NCI-H146 (cell line): ENCODE measurements at regions not wholly inside any gene's neighbourhood (a gene's known extent, or its start where the extent isn't known, plus 50 kb on each side); places are given as distances from the start of the nearest gene placed in this dataset.
A peak's percentile ranks its signal among the peaks of the same experiment; 100 is the strongest.
"Not testable (repeated sequence)": the region's sequence is repeated elsewhere in the genome, so short reads cannot be mapped to it uniquely, and the experiment has no call there.

Source experiments
- DNase-seq: peaks from one replicate; lab custom pipeline; 2025; lab: John Stamatoyannopoulos, UW

DNA sequence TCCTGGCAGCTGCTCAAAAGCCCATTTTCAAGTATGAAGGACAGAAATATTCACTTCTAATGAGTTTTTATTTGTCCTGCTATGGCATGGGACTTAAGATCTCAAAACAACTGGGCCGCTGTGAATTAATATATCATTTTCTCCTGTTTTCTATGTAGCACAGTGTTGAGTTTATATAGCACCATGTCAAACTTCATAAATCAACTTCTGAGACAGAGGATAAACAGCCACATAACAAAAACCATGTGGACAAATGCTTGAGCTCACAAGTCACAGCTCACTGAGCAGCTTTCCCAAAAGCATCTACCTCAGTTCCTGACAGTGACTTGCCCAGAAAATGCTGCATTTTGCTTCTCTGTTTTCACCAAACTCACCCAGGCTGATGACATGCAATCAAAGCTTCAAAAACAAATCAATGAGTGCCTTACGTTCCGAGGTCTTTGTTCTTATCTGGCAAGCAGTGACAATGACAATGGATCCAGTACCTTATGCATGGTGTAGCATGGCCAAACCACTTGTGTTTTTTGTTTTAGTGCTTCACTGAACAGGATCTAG is 722.6 kb downstream of the LRRIQ3 start:
- no peak for DNase-seq

DNA sequence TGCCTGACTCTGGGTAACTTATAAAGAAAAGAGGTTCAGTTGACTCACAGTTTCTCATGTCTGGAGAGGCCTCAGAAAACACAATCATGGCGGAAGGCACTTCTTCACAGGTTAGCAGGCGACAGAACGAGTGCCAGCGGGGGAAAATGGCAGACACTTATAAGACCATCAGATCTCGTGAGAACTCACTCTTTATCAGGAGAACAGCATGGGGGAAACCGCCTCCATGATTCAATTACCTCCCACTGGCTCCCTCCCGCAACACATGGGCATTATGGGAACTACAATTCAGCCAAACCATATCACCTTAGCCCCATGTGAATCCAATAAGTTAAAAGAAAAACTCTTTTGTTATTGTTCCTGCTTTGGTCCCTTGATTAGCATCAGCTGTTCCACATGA is 725.2 kb downstream of the LRRIQ3 start:
- no peak for DNase-seq

DNA sequence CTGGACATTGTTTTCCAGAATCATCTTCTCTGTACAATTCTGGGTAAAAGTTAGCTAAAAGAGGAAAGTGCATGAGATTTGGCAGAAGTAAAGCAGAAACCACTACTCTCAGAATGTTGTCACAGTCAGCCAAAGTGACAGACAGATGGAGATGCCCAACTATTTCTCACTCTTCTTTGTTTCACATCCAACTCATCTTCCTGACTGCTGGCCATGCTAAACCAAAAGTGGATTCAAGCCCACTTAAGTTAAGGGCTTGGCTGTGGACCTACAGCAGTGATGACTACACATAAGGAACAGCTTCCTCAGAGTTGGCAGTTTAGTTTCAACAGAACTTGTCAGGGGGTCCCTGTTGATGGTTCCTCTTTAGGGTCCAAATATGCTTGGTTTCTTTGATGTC is 730.2 kb downstream of the LRRIQ3 start:
- no peak for DNase-seq

DNA sequence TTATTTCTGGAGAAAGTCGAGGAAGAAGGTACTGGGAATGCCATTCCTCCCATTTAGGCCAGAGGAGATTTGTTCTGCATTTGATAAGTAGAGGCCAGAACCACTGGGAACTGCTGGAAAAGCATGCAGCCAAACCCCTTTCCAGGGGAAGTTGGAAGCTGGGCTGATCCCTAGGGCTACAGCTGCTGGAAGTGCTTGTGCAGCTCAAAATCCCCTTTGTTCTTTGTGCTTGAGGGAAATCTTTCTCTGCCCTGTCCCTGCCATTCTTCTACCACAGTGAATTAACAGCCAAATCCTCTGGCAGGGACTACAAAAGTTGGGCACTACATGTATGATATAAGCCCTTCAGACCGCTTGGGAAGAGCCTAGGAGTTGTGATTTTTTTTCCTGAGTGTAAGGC is 734.1 kb downstream of the LRRIQ3 start:
- no peak for DNase-seq

DNA sequence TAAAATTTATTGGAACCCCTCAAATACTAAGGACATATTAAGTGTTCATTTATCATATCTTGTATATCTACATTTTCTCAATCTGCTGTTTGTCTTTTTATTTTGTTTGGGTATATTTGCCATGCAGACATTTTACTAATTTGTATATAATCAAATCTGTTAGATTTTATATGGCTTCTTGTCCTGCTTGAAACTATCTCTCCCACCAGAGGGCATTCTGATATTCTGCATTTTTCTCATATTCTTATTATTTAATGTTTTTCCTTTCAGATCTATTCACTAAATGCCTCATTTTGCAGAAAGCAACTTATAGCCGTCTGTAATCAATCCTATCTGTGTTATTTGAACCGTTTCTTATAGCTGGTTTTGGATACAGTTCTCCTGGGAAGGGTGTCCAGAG is 745.5 kb downstream of the LRRIQ3 start:
- no peak for DNase-seq

DNA sequence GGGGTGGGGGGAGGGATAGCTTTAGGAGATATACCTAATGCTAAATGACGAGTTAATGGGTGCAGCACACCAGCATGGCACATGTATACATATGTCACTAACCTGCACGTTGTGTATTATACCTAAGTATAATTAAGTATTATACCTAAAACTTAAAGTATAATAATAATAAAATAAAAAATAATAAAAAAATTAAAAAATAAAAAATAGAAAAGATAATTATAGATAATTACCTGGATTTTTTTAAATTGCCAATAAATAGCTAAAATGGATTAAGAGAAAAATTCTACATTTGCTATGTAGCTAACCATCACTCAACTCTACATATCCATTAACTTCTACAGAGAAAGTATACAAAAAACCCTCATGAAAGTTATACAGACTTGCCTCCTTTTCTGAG is 747.3 kb downstream of the LRRIQ3 start:
- not testable (repeated sequence) for DNase-seq

DNA sequence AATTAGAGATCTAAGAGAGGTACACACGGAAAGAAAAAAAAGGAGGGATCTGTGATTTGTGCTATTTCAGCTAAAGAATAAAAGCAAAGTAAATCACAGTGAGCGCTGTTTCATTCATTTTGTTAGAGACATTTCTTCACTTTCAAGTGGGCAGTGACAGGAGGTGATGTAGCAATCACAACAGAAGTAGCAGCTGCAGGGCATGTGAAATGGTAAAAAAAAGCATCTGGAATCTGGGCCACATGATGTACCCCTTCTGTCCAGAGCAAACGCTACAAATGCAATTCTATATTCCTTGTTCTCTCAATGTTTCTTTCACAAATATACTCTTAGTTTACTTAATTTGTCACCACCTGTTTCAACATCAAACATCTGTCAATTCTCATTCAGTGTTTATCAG is 786.5 kb downstream of the LRRIQ3 start:
- peak; percentile 8 for DNase-seq

DNA sequence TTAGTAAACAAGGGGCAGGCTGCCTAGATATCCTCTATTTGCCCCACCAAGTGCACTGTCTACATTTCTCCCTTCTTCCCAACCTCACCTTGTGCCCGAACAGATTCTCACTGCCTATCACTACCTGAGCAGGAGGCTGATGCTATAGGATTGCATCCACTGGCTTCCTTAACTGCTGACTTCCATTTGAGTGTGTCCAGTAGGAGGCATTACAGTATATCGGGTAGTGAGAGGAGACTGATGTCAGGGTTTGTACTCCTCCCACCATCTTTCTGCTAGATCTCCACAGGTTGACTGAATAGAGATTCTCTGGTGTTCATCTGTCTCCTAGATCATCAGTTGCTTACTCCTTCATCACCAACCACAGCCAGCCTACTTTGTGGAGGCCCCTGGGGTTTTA is 796.3 kb downstream of the LRRIQ3 start:
- peak; percentile 43 for DNase-seq

DNA sequence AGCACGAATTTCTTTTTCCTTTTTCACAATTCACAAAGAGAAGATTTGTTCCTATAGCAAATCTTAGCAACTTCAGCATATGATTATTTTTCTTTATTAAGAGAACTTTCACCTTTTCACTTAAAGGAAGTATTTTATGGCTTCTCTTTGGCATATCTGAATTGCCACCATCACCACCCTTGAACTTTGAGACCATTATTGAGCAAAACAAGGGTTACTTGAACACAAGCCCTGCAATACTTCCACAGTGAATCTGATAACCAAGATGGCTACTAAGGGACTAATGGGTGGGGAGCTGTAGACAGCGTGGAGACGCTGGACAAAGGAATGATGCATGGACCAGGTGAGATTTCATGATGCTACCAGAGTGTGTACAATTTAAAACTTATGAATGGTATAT is 815.0 kb downstream of the LRRIQ3 start:
- DNase-seq: no peak

DNA sequence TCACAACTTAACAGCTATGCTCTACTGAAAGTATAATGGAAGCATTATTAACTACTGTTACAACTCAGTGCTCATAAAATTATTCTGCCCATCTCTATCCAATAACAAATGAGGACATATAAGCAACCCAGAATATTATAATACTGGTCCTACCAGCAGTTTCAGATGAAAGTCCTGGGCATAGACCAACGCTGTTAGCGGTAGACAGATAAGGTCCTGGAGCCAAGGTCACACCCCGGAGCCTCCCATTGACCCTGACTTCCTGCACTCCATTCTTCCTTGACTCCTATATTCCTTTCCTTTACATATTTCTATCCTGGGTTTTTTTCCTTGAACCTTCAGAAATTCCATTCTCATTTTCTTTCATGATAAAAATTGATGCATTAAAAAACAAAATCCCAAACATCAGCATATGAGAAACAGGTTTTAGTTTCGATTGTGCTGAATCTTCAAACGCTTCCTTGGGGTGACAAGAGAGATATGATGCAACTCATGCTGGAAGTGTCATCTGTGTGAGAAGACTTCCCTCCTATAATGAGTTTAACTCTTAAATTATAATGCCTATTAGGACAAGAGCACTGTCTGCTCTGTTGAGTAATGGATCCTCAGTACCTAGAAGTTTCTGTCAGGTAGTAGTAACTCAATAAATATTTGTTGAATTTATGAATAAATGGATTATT is 831.1 kb downstream of the LRRIQ3 start:
- DNase-seq: no peak

DNA sequence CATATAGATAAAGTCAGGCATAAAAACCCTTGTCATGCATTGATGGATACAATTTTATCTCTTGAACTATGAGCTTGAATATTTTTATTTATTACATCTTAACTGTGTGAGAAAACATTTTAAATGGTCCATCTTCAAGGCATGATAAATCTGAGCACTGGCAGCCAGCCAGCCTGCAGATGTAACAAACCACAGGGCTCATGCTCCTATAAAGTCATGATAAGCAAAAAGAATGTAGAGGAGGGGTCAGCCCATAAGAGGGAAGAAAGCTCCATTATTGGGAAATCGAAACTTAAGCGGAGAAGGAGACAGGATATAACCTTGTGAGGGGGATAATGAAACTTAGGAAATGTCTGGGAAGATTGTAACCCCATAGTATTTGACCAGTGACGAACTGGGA is 839.0 kb downstream of the LRRIQ3 start:
- DNase-seq: peak; percentile 70

DNA sequence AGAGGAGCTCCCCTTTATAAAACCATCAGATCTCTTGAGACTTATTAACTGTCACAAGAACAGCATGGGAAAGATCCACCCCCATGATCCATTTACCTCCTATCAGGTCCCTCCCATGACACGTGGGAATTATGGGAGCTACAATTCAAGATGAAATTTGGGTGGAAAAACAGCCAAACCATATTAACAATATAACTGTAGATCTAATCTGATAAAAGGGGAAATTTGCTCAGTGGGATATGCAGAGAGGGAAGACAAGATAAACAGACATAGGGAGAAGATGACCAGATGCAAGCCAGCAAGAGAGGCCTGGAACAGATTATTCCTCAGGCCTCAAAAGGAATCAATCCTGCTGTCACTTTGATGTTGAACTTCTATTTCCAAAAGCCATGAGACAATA is 841.5 kb downstream of the LRRIQ3 start:
- DNase-seq: no peak

DNA sequence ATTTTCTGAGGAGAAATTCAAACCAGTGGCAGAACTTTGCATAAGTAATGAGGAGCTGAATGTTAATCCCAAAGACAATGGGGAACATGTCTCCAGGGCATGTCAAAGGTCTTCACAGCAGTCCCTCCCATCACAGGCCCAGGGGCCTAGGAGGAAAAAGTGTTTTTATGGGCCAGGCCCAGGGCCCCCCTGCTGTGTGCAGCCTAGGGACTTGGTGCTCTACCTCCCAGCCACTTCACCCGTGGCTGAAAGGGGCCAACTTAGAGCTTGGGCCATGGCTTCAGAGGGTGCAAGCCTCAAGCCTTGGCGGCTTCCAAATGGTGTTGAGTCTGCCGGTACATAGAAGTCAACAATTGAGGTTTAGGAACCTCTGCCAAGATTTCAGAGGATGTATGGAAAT is 854.0 kb downstream of the LRRIQ3 start:
- DNase-seq: no peak

DNA sequence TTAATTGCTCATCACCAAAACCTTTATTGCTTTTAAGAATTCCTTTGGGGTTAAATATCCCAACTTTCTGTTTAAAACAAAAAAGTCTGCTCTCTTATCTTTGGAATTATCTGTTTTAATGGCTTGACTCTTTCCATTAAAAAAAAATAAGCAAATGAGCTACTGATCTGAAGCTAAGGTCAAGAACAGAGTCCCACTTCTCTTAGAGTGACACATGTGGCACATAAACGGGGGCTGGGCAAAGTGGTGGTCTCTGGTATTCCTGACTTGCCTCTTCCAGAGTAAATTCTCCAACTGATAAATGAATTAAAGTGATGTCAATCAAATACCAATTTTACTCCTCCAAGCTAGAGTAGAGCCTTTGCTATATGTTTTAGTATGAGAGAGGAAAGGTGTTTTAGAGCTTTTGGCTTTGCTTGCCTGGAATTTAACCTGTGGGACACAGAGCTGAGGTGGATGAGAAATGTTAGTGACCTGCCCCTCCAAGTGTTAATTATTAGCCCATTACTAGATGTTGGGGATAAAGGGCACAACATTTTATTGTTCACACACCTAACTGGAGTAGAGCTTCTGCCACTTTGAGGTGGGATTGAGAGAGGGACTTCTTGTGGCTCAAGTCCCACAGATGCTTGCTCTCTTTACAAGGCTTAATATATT is 864.0 kb downstream of the LRRIQ3 start:
- no peak for DNase-seq

DNA sequence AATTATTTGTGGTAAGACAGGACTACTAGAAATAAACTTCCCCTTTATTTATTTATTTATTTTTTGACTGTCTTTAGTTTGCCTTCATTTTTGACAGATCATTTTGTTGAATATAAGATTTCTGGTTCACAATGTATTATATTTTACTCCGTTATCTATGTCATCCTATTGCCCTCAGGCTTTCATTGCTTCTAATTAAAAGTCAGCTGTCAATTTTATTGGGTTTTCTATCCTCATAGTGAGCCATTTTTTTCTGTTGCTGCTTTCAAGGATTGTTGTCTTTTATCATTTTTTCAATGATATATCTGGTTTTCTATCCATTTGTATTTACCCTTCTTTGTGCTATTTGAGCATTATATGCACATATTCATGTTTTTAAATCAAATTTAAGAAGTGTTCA is 866.2 kb downstream of the LRRIQ3 start:
- no peak for DNase-seq

DNA sequence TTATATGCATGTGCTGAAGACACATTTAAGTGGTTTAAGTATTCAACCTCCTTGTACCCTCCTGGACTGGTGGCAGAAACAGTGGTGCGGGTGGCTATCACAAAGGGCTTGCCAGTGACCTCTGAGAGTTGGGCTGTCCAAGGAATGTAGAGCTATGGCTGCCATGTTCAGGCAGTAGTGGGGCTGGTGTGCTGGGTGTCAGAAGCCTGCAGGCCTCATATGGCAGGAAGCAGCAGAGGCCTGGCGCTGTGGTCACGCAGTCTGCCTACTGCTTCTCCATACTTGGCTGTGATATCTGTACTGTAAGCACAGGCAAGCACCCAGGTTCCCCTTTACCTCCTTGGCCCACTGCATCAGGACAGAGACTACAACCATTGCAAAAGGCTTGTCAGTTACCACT is 870.0 kb downstream of the LRRIQ3 start:
- no peak for DNase-seq

DNA sequence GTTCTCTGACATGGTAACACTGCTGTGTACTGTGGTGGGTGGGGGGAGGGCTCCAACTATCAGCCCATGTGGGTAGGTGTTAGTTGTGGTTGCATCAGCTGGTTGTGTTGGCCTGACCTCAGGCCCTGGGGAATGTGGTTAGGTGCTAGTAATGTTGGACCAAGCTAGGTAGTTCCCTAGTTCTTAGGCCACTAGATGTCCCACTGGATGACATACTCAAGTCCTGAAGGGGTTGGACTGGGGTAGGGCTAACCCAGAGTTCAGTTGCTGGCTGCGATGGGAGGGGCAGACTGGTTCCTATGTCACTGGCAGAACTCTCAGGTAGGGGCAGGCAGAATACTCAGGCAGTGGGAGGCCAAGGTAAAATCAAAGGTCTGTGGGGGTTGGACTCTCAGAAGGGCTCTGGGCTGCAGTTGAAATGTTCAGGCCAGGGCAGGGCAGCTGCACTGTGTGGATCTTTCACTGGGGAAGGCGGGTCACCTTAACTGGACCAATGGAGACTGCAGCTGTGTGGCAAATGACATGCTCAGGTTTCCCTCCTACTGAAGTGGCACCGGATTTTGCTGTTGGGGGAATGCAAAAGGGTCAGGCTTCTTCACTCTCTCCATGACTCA is 870.7 kb downstream of the LRRIQ3 start:
- DNase-seq: no peak

DNA sequence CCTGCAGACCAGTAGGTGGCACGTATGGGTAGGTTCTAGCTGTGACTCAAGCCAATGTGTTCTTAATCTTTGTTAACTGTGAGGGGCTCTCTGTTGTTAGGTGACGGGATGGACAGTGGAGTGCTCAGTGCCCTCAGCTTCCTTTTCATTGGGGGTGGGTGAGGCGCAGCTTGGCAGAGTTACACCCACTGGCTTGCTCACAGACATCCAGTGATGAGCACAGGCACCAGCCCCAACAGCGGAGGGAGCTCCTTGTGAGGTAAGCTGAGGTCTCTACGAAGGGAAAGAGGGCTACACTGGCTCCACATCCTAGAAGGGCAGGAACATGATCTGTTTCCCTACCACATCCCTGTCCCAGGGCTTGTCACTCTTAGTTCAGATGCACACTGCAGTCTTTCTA is 871.3 kb downstream of the LRRIQ3 start:
- DNase-seq: no peak

DNA sequence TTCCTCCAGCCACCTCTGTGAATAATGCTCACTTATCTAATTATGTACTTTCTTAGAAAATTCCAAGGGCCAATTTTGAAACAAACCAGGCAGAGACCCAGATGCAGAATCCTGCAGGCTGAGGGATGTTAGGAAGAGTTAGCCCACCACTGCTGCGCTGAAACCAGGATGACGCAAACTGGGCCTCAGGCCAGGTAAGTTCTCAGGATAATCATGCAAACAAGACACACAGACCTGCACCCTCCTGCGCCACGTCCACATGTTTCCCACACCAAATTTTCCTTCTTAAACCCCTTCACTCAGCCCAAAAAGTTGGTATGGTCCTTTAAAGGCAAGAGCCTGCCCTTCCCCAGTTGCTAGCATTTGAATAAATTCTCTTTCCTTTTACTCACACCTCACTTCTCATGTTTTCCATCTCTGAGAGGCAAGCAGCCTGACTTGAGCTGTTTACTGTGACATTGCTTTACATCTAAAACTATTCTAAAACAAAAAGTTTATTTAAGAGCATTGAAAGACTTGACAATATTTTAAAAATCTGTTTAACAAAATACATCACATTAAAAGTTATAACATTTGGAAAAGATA is 887.1 kb downstream of the LRRIQ3 start:
- DNase-seq: no peak

DNA sequence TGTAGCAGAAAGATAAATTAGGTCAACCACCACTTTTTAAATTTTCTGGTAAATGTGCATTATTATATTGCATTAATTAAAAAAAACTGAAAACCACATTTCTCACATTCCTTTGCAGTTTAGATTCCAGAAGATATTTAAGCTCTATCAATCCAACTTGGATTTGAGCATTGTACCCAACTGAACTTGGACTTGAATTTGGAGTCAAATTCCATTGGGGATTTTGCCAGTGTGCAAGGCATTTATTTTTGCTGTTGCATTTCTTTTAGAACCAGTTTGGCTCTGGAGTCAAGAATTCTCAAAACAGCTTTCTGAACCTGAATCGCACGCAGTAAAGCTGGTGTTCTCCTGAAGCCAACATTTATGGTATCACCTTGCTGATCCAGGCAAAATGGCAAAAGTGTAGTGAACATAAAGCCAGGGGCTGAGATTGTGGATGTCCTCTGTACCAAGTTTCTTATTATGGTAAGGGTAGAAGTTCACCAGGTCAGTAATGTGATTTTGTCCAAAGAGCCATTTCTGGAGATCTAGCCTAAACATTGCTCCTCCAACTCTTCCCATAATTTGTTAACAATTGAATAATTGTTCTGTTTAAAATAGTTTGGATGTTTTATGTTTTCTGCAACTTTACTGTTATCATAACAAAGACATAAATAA is 890.9 kb downstream of the LRRIQ3 start:
- no peak for DNase-seq

DNA sequence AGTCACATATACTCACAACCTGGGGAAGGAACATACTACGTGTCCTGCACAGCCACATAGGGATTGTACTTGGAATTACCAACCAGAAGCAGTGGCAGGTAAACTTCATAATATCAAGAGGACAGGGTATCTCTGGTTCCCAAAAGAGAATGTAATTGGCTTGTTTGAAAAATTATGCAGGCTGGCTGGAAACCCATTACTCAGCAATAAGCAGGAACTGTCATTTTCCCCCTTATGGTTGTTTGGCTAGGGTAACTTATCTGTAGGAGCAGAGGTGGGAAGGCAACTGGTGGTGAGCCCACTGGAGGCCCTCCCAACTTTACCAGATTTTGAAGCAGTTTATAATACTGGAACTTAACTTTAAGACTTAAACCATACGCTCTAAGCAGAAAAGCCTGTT is 924.1 kb downstream of the LRRIQ3 start:
- DNase-seq: no peak

DNA sequence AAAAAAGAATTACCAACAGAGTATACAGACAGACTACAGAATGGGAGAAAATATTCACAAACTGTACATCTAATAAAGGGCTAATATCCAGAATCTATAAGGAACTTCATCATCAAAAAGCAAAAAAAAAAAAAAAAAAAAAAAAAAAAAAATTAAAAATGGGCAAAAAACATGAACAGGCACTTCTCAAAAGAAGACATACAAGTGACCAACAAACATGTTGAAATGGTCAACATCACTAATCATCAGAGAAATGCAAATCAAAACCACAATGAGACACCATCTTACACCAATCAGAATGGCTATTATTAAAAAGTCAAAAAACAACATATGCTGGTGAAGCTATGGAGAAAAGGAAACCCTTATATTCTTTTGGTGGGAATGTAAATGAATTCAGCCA is 952.8 kb downstream of the LRRIQ3 start:
- not testable (repeated sequence) for DNase-seq
